ENCODE measurements at regions not wholly inside any gene's neighbourhood (a gene's known extent, or its start where the extent isn't known, plus 50 kb on each side); places are given as distances from the start of the nearest gene placed in this dataset.
"Not testable (repeated sequence)": the region's sequence is repeated elsewhere in the genome, so short reads cannot be mapped to it uniquely, and the experiment has no call there.

GRCh38 chr6:67687396-67687795, 947.7 kb upstream of the ADGRB3 start (continued):
- TF ChIP-seq HDAC2 (IDR thresholded peaks at IDR 0.05; ENCODE audit: borderline replicate concordance in 1 of 2, low read depth in 2 of 2, low read length in 2 of 2) (no peak), CBX5 (IDR thresholded peaks at IDR 0.05; ENCODE audit: low read depth, low read length) (no peak), POLR2AphosphoS5 (IDR thresholded peaks at IDR 0.05; ENCODE audit: low read depth, low read length) (no peak), BCL11A (IDR thresholded peaks at IDR 0.05; ENCODE audit: low read depth in 2 of 2, low read length in 2 of 2) (no peak)

- H3K4ac ChIP-seq (replicated peaks; ENCODE audit: insufficient read length, low read depth, low read length); H3K4me2 ChIP-seq (ENCODE audit: insufficient read depth in 1 of 2, low read depth in 2 of 2, low read length in 2 of 2); H4K5ac ChIP-seq (ENCODE audit: insufficient read length, low read depth, low read length); H3K18ac ChIP-seq (ENCODE audit: extremely low read depth, low read length); H3K4me3 ChIP-seq (ENCODE audit: extremely low read depth in 1 of 4, insufficient read depth in 2 of 4, low read depth in 3 of 4, low read length in 4 of 4); DNase-seq (ENCODE audit: low read depth in 1 of 2, low spot score in 2 of 2); H3K56ac ChIP-seq (replicated peaks; ENCODE audit: insufficient read length, low read depth, low read length); H3K9me3 ChIP-seq (ENCODE audit: insufficient read depth in 2 of 2, low read depth in 1 of 2, low read length in 1 of 2); FAIRE-seq; H4K8ac ChIP-seq (ENCODE audit: extremely low read depth, insufficient read depth, low read length); H3K27me3 ChIP-seq (replicated peaks in 1 of 4; ENCODE audit: control insufficient read depth in 3 of 4, extremely low read depth in 1 of 4, insufficient read depth in 3 of 4, low read length in 3 of 4); H2AK5ac ChIP-seq (ENCODE audit: low read depth, low read length); H3K9ac ChIP-seq (replicated peaks in 1 of 4; ENCODE audit: extremely low read depth in 1 of 4, low read depth in 3 of 4, low read length in 3 of 4); H4K20me1 ChIP-seq (replicated peaks in 1 of 2; ENCODE audit: control insufficient read depth in 1 of 2, insufficient read depth in 2 of 2, low read length in 2 of 2); H3K36me3 ChIP-seq (ENCODE audit: control insufficient read depth in 2 of 4, insufficient read depth in 4 of 4, low read length in 3 of 4); H3K27ac ChIP-seq (ENCODE audit: low read depth, low read length); H3K79me1 ChIP-seq (ENCODE audit: low read depth, low read length); H2BK15ac ChIP-seq (ENCODE audit: low read length); H2BK5ac ChIP-seq (ENCODE audit: low read depth, low read length); H2BK120ac ChIP-seq (replicated peaks; ENCODE audit: low read depth, low read length); H2AFZ ChIP-seq (ENCODE audit: low read length); H3K23me2 ChIP-seq (ENCODE audit: low read depth, low read length); H2BK20ac ChIP-seq (ENCODE audit: low read length); H3K23ac ChIP-seq (ENCODE audit: insufficient read length); H3K4me1 ChIP-seq (replicated peaks in 1 of 4; ENCODE audit: control insufficient read depth in 3 of 4, insufficient read depth in 4 of 4, low read length in 3 of 4); H3K14ac ChIP-seq (ENCODE audit: insufficient read length); H2BK12ac ChIP-seq (ENCODE audit: low read depth, low read length); H4K91ac ChIP-seq (replicated peaks; ENCODE audit: insufficient read length, low read length); H3K79me2 ChIP-seq (ENCODE audit: control insufficient read depth in 1 of 2, insufficient read depth in 2 of 2, low read length in 2 of 2): not testable (repeated sequence)
- CTCF ChIA-PET (ENCODE audit: partially characterized antibody): interaction anchor here (0.7 kb wide), 1 partner anchor 17 kb away, joined by 3 read pairs; no protein-coding TSS in a partner anchor
- POLR2A ChIA-PET (ENCODE audit: partially characterized antibody): interaction anchor here (0.7 kb wide), 1 partner anchor 536 kb away, joined by 3 read pairs; no protein-coding TSS in a partner anchor
- no CpG with 5 or more reads among the region's 1 CpG for WGBS, 2 experiments (ENCODE audit: extremely low coverage in 1 of 2, insufficient coverage in 1 of 2, insufficient read length in 1 of 2, insufficient replicate concordance in 2 of 2, low coverage in 1 of 2, low lambda C conversion rate in 2 of 2, missing lambda C conversion rate in 1 of 2)
These were observed 948.9 kb upstream of the ADGRB3 start for GRCh38 chr6:67686225-67686624.

All from H1 (cell line).